Activated T-helper 17 cell treated with anti-CD3 and anti-CD28 coated beads, Interleukin-2, amount 50 U/mL, for 72 hours (primary cell): ENCODE measurements at regions not wholly inside any gene's neighbourhood (a gene's known extent, or its start where the extent isn't known, plus 50 kb on each side); places are given as distances from the start of the nearest gene placed in this dataset.

Source experiments
- ATAC-seq: fragments of 150-1000 bp; cut with Tn5 transposase; replicated peaks from 2 replicates; pipeline ENCODE4 v1.10.0; 2021; ENCODE audit warnings: mild to moderate bottlenecking, moderate library complexity
- H3K27ac Mint-ChIP-seq: one replicate; pipeline ENCODE4 v1.8.0; 2022; ENCODE audit warnings: mixed read lengths
- H3K27me3 Mint-ChIP-seq: one replicate; pipeline ENCODE4 v1.8.0; 2022; ENCODE audit warnings: mixed read lengths
- H3K36me3 Mint-ChIP-seq: one replicate; pipeline ENCODE4 v1.8.0; 2022; ENCODE audit warnings: low read depth, mild to moderate bottlenecking, mixed read lengths
- H3K4me1 Mint-ChIP-seq: one replicate; pipeline ENCODE4 v1.8.0; 2022; ENCODE audit warnings: mixed read lengths
- H3K4me3 Mint-ChIP-seq: one replicate; pipeline ENCODE4 v1.8.0; 2022; ENCODE audit warnings: mild to moderate bottlenecking, mixed read lengths
- H3K9me3 Mint-ChIP-seq: one replicate; pipeline ENCODE4 v1.8.0; 2022; ENCODE audit warnings: mixed read lengths

DNA sequence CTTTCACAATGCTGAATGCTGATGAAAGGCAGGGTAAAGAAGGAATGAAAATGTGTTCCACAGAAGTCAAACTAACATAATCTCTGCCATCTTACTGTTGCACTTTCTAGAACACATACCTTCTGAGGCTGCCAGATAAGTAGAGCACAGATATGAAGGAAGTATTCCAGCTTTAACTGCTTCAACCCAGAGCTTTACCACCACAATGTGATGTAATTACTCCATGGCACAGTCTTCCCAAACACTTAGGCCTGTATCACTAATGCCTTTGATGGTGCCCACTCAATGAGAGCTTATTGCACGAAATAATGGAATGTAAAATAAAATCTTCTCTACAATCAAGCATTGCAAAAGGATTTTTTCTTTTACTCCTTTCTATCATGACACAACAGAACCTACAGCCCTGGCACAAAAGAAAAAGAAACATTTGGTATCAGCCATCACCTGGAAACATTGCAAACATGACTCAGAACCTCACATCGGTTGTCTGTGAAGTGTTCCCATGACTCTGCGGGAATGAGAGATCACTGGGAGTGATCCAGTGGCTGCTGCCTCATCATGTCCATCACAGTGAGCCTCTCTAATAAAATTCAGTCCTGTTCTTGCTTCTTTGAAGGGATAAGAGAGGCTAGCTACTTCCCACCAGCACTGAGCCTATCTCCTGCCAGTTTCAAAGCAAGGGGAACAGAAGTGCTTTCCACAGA is 385.8 kb downstream of the EFNA5 start:
- Mint-ChIP-seq H3K36me3 (no peaks in the 10 kb centered on the region), H3K9me3 (no peaks in the 10 kb centered on the region), H3K27ac (no peak overlapping the region), H3K4me3 (no peak overlapping the region), H3K4me1 (peaks cover 11% of the 10 kb centered on the region), H3K27me3 (peaks cover 6% of the 10 kb centered on the region)
- no peak for ATAC-seq

DNA sequence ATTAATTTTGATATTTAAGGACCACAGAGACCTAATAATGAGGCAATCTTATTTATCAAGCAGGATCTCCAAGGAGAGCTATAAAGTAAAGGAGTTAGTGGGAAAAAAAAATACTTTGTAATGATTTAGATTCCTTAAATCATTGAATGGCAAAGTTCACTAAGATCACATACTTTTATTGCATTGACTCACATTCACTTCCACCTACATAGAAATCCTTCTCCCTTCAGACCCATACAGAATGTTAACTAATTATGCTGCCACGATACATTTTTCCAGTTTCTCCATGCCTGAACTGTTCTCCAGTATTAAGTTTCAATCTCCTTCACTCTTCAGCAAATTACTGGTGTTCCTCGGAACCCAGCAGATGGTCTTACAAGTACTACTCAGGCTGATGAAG is 388.7 kb downstream of the EFNA5 start:
- Mint-ChIP-seq H3K4me3 (no peak overlapping the region), H3K4me1 (no peaks in the 10 kb centered on the region), H3K9me3 (no peaks in the 10 kb centered on the region), H3K27ac (no peak overlapping the region), H3K27me3 (no peaks in the 10 kb centered on the region), H3K36me3 (no peaks in the 10 kb centered on the region)
- no peak for ATAC-seq

DNA sequence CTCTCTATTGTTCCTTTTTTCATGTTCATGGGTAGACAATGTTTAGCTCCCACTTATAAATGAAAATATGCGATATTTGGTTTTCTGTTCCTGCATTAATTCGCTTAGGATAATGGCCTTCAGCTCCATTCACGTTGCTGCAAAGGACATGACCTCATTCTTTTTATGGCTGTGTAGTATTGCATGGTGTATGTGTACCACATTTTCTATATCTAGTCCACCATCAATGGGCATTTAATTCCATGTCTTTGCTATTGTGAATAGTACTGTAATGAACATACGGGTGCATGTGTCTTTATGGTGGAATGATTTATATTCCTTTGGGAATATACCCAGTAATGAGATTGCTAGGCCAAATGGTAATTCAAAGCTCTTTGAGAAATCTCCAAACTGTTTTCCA is 392.0 kb downstream of the EFNA5 start:
- H3K4me3 Mint-ChIP-seq, result no peak overlapping the region
- H3K27me3 Mint-ChIP-seq, result no peaks in the 10 kb centered on the region
- no peak for ATAC-seq
- H3K4me1 Mint-ChIP-seq, result no peaks in the 10 kb centered on the region
- peaks cover 5% of the 10 kb centered on the region for H3K9me3 Mint-ChIP-seq
- no peak overlapping the region for H3K27ac Mint-ChIP-seq
- no peaks in the 10 kb centered on the region for H3K36me3 Mint-ChIP-seq

DNA sequence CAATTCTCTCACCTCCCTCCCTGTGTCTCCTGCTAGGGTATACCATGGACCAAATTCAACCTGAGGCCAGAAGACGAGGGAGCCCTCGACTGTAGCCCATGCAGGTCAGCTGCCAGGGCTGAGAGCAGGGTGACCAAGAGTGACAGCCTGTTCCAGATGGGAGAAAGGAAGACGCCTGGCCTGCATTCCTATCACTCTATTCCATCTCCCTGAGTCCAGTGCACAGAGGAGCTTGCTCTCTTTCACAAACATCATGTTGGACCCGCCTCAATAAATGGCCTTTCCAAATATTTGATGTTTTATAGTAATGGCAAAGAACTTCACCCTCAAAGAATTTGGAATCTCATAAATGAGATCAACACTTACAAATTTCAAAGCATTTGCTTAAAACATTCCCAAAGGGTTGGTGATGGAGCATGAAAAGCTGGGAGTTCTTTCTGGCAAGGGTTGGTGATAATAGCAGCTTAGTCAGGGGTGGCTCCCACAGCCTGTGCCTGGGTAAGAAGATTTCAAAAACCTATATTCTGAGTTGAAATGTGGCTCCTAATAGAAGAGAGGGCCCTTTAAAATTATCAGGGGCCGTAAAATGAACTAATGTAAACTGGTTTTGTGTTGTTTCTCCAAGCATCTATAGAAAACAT is 393.1 kb downstream of the EFNA5 start:
- no peak for ATAC-seq
- Mint-ChIP-seq H3K4me3 (no peak overlapping the region), H3K9me3 (peaks cover 5% of the 10 kb centered on the region), H3K27me3 (no peaks in the 10 kb centered on the region), H3K36me3 (no peaks in the 10 kb centered on the region), H3K27ac (no peak overlapping the region), H3K4me1 (no peaks in the 10 kb centered on the region)

DNA sequence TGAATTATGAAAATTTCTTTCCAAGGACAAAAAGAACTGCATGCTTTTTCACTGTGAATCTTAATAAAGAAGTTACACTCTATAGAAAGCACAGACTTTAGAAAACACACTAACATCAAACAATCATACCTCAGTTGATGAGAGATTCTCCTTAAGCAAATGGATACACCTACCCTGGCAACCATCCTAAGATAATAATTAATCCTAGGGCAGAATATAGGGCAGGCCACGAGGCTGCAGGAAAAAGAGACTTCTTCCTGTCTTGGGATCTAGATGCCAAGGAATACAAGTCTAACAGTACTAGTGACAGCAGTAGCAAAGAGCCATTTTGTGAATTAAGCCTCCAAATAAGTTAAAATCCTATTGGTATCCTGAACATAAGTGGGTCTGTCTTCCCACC is 395.4 kb downstream of the EFNA5 start:
- Mint-ChIP-seq H3K9me3 (peaks cover 5% of the 10 kb centered on the region), H3K4me1 (no peaks in the 10 kb centered on the region), H3K36me3 (no peaks in the 10 kb centered on the region), H3K27ac (no peak overlapping the region), H3K27me3 (no peaks in the 10 kb centered on the region), H3K4me3 (no peak overlapping the region)
- ATAC-seq, result no peak

DNA sequence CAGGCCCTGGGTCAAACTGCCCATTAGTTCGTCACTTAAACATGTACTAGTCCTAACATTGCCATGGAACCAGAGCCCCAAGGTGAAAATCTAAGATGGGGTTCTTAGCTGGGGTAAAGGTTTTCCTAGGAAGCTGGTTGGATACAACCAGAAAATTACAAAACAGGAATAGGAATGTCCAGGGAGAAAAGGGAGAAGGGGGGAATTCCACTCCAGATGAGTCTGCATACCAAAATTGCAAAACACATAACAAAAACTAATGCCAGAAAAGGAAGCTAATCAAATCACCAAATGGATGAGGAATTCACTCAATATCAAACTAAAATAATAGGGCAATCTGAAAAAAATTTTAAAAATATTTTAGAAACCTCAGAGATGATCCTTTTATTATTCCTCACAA is 396.2 kb downstream of the EFNA5 start:
- Mint-ChIP-seq H3K27ac (no peak overlapping the region), H3K9me3 (peaks cover 5% of the 10 kb centered on the region), H3K36me3 (no peaks in the 10 kb centered on the region), H3K4me1 (no peaks in the 10 kb centered on the region), H3K27me3 (no peaks in the 10 kb centered on the region), H3K4me3 (no peak overlapping the region)
- no peak for ATAC-seq

DNA sequence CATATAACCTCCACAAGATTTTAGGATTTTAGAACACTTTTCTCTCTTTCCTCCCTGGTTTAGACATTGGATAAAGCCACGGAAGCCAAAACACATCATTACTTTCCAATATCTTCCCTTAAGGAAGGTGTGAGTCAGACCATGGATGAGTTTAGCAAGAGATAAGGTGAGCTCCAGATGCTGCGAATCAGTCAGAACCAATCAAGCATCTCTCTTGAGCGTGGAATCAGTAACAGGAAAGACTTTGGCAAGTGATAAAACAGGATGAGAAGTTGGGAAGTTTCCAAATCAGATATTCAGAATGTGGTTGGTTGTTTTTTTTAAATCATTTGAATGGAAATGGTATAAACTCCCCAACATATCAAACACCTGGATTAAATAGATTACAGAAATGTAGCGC is 397.8 kb downstream of the EFNA5 start:
- no peak for ATAC-seq
- H3K27ac Mint-ChIP-seq, result no peak overlapping the region
- peaks cover 5% of the 10 kb centered on the region for H3K9me3 Mint-ChIP-seq
- no peaks in the 10 kb centered on the region for H3K27me3 Mint-ChIP-seq
- no peaks in the 10 kb centered on the region for H3K4me1 Mint-ChIP-seq
- H3K36me3 Mint-ChIP-seq, result no peaks in the 10 kb centered on the region
- no peak overlapping the region for H3K4me3 Mint-ChIP-seq

DNA sequence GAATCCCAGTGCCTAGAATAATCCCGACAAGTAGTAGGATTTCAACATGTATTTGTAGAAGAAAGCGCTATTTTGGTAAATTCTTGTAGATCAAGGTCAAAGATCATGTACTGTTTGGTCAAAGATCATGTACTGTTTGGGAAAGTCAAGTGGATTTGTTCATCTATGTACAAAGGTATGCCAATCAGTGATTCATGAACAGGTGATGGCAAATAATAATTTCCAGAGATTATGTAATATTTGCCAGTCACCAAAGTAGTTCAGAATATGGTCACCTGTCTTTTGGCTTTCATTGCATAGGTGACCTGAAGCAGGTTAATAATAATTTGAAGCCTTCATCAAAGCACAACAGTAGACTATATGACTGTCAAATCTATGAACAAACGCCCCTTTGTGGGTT is 398.2 kb downstream of the EFNA5 start:
- Mint-ChIP-seq H3K4me3 (no peak overlapping the region), H3K4me1 (no peaks in the 10 kb centered on the region), H3K27ac (no peak overlapping the region), H3K36me3 (no peaks in the 10 kb centered on the region), H3K27me3 (no peaks in the 10 kb centered on the region), H3K9me3 (peaks cover 5% of the 10 kb centered on the region)
- ATAC-seq, result no peak

DNA sequence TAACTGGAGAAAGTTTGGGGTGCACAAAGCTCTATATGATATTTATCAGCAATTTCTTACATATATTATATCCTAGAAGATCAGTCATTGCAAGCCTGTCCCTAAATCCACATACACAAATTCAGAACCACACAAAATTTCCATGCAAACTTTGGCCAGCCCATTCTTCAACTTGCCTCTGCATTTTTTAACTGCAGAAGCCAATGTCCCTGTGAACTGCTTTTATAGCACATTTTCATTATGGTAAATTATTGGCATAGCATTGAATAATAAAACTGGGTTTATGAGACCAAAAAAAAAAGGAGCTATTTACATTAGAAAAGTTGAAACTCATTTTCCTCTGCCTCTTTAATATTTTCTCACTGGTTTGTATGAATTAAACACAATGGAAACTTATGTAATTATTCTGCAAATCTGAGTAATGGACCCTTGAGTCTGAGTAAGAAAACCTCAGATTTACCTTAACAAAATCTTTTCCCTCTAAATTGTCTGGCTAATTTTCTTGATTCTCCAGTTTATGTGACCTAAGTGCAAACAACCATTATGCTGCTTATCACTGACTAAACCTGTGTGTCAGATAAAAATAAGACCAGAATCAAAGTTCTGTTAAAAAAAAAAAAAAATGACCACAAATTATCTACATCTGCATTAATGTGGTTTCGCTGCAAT is 398.9 kb downstream of the EFNA5 start:
- ATAC-seq, result no peak
- Mint-ChIP-seq H3K4me3 (no peak overlapping the region), H3K27ac (no peak overlapping the region)

DNA sequence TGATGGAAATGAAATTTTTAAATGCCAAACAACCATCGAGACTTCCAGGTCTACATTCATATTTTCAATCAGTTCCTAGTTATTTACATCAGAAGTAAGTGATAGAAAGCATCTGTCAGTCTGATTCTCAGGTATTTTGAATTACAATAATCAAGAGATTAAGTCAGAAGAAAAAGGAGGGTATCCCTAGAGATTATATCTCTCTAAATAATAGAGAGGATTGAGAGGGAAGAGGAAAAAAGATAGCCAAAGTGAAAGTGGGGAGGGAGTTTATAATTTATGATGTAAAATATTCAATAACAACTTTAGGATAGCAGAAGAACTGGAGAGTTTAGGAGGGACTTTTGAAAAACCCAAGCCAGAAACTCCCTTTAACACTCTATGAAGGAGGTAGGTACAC is 400.2 kb downstream of the EFNA5 start:
- no peaks in the 10 kb centered on the region for H3K27me3 Mint-ChIP-seq
- no peak overlapping the region for H3K4me3 Mint-ChIP-seq
- no peak overlapping the region for H3K27ac Mint-ChIP-seq
- no peaks in the 10 kb centered on the region for H3K36me3 Mint-ChIP-seq
- H3K9me3 Mint-ChIP-seq, result no peaks in the 10 kb centered on the region
- H3K4me1 Mint-ChIP-seq, result no peaks in the 10 kb centered on the region
- ATAC-seq, result no peak

More for the DNA sequence above, 398.9 kb downstream of the EFNA5 start:
- Mint-ChIP-seq H3K9me3 (peaks cover 5% of the 10 kb centered on the region), H3K4me1 (no peaks in the 10 kb centered on the region), H3K27me3 (no peaks in the 10 kb centered on the region), H3K36me3 (no peaks in the 10 kb centered on the region)

DNA sequence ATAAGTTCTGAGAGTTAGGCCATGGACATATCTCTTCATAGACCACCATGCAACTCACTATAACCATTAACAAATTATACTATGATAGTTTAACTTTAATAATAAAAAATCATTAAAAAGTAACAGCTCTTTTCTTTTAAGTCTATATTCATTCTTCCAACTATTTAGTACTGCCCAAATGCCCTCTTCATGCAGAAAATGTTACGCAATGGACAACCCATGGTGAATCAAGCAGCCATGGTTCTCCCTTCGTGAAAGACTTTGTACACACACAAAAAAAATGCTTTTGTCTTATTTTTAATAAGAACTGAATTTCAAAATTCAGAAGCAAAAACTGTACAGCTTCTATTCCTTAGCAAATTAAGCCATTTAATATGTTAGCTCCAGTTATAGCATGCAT is 401.1 kb downstream of the EFNA5 start:
- H3K27me3 Mint-ChIP-seq, result no peaks in the 10 kb centered on the region
- H3K27ac Mint-ChIP-seq, result no peak overlapping the region
- ATAC-seq, result no peak
- H3K4me3 Mint-ChIP-seq, result no peak overlapping the region
- H3K4me1 Mint-ChIP-seq, result no peaks in the 10 kb centered on the region
- no peaks in the 10 kb centered on the region for H3K9me3 Mint-ChIP-seq
- no peaks in the 10 kb centered on the region for H3K36me3 Mint-ChIP-seq

DNA sequence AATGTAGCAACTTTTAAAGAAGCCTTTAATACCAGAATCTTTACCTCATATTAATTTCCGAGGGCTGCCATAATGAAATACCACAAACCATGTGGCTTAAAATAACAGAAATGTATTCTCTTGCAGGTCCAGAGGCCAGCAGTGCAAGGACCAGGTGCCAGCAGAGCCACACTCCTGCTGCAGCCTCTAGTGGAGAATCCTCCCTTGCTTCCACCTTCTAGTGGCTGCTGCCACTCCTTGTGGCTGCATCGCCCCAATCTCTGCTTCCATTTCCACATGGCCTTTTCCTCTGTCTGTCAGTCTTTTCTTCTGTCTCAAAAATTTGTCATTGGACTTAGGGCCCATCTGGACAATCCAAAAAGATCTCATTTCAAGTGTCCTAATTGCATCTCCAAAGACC is 401.5 kb downstream of the EFNA5 start:
- H3K4me1 Mint-ChIP-seq, result no peaks in the 10 kb centered on the region
- H3K4me3 Mint-ChIP-seq, result no peak overlapping the region
- ATAC-seq, result no peak
- H3K9me3 Mint-ChIP-seq, result no peaks in the 10 kb centered on the region
- no peak overlapping the region for H3K27ac Mint-ChIP-seq
- no peaks in the 10 kb centered on the region for H3K27me3 Mint-ChIP-seq
- H3K36me3 Mint-ChIP-seq, result no peaks in the 10 kb centered on the region

DNA sequence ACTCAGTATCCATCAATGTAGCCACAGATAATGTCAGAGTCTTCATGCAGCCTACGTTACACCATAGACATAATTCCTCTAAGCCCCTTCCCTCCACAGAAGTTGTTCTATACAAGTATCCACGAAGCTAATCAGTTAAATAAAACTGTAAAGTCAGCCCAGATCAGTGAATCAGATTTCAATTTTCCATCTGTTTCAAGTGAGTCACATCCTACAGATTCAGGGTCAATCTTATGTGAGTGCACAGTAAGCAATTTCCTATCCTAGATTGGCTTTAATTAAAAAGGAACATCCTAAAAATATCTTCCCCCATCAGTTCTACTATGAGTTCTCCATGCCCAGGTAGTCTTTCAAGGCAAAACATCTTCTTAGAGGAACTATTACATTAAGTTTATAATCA is 402.5 kb downstream of the EFNA5 start:
- no peaks in the 10 kb centered on the region for H3K36me3 Mint-ChIP-seq

DNA sequence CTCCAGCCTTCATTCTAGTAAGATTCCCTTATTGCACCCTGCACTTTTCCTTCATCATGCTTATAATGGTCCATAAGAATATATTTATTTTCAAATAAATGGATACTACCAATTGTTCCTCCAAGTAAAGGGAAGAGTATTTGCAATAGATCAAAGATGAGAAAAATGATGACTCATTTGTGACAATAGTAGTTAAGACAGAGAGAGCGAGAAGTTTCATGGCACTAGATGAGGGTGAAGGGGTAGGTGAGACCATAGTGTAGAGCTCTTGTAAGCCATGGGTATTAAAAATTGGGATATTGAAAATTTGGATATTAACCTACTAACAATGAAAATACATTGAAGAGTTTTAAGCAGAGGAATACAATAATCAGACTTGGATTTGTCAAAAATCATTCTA is 404.6 kb downstream of the EFNA5 start:
- peak; percentile 27 for ATAC-seq
- peaks cover 7% of the 10 kb centered on the region for H3K27me3 Mint-ChIP-seq
- H3K9me3 Mint-ChIP-seq, result peaks cover 7% of the 10 kb centered on the region
- no peak overlapping the region for H3K4me3 Mint-ChIP-seq
- no peaks in the 10 kb centered on the region for H3K4me1 Mint-ChIP-seq
- H3K36me3 Mint-ChIP-seq, result no peaks in the 10 kb centered on the region
- H3K27ac Mint-ChIP-seq, result no peak overlapping the region

More for the DNA sequence above, 402.5 kb downstream of the EFNA5 start:
- no peaks in the 10 kb centered on the region for H3K9me3 Mint-ChIP-seq
- H3K4me1 Mint-ChIP-seq, result no peaks in the 10 kb centered on the region
- no peak overlapping the region for H3K27ac Mint-ChIP-seq
- ATAC-seq, result no peak
- no peaks in the 10 kb centered on the region for H3K27me3 Mint-ChIP-seq
- no peak overlapping the region for H3K4me3 Mint-ChIP-seq

DNA sequence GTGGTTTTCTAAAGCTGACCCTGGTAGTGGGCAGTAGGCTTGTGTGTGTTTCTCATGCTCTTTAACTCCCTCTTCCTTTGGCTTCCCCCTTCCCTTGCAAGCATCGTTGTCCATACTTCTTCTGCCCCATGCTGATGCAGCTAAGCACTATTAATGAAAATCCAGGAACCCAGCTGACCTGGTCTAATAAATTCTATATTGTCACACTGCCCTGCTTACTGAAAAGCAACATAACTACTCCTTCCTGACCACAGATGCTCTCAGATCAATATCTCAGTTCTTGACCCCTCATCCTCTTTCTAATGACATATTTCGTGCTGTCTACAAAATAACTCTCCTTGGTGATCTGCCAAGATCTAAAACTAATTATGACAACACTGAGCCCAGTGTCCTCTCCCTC is 405.5 kb downstream of the EFNA5 start:
- H3K36me3 Mint-ChIP-seq, result no peaks in the 10 kb centered on the region
- H3K9me3 Mint-ChIP-seq, result peaks cover 7% of the 10 kb centered on the region
- H3K4me3 Mint-ChIP-seq, result no peak overlapping the region
- H3K27ac Mint-ChIP-seq, result no peak overlapping the region
- no peaks in the 10 kb centered on the region for H3K4me1 Mint-ChIP-seq
- no peak for ATAC-seq
- peaks cover 7% of the 10 kb centered on the region for H3K27me3 Mint-ChIP-seq
